CD4-positive, alpha-beta T cell (primary cell): ENCODE measurements at regions not wholly inside any gene's neighbourhood (a gene's known extent, or its start where the extent isn't known, plus 50 kb on each side); places are given as distances from the start of the nearest gene placed in this dataset.

Experiments
- ATAC-seq: fragments of 200-7000 bp; cut with Tn5 transposase; one replicate; pipeline ENCODE4 v1.10.0; 2022; ENCODE audit warnings: mild to moderate bottlenecking; ENCODE audit not compliant: poor library complexity
- CTCF ChIA-PET: fragments of 350-600 bp; sonication (Branson Sonifier 250); formaldehyde crosslinking; loops from one replicate; lab custom pipeline; 2021; ENCODE audit warnings: antibody characterized with exemption, inconsistent platforms; lab: Charles Lee
- POLR2A ChIA-PET: fragments of 350-600 bp; sonication (Branson Sonifier 250); formaldehyde crosslinking; loops from one replicate; lab custom pipeline; 2021; ENCODE audit warnings: antibody characterized with exemption, inconsistent platforms; lab: Charles Lee
- DNase-seq, 14 experiments: peaks; one replicate each; pipeline ENCODE4 v3.0.0-alpha.2; 2013 to 2020; ENCODE audit warnings: mixed read lengths in 2 of 14
- H3K27ac ChIP-seq, 2 donors: one replicate each; pipeline versions ENCODE4 v1.5.1 to v1.7.0; 2013; ENCODE audit warnings: low read length in 2 of 2, low read depth in 1 of 2, mild to moderate bottlenecking in 1 of 2
- H3K27me3 ChIP-seq, 2 experiments: 1 replicate in 1 of 2; 2 replicates in 1 of 2; pipeline versions ENCODE4 v1.6.1 to v1.7.0; 2013; ENCODE audit warnings: low read length in 2 of 2, control low read depth in 1 of 2, mild to moderate bottlenecking in 1 of 2, moderate library complexity in 1 of 2; ENCODE audit not compliant: insufficient read depth in 2 of 2, control insufficient read depth in 1 of 2
- H3K36me3 ChIP-seq: one replicate; pipeline ENCODE4 v1.6.1; 2013; ENCODE audit warnings: low read length, control low read depth; ENCODE audit not compliant: insufficient read depth
- H3K4me1 ChIP-seq: one replicate; pipeline ENCODE4 v1.6.1; 2013; ENCODE audit warnings: low read length, control low read depth; ENCODE audit not compliant: insufficient read depth
- H3K4me3 ChIP-seq: one replicate; pipeline ENCODE4 v1.5.1; 2013; ENCODE audit warnings: mild to moderate bottlenecking, low read length, moderate library complexity
- H3K9me3 ChIP-seq, 2 experiments: 1 replicate in 1 of 2; 2 replicates in 1 of 2; pipeline versions ENCODE4 v1.6.1 to v1.7.0; 2013; ENCODE audit warnings: low read length in 2 of 2, mild to moderate bottlenecking in 2 of 2, control low read depth in 1 of 2, moderate library complexity in 1 of 2; ENCODE audit not compliant: control insufficient read depth in 1 of 2, insufficient read depth in 1 of 2
- H3K27ac Mint-ChIP-seq: one replicate; pipeline ENCODE4 v1.8.0; 2020; ENCODE audit warnings: mixed read lengths
- H3K27me3 Mint-ChIP-seq: one replicate; pipeline ENCODE4 v1.8.0; 2021; ENCODE audit warnings: mixed read lengths
- H3K36me3 Mint-ChIP-seq: one replicate; pipeline ENCODE4 v1.8.0; 2021; ENCODE audit warnings: low read depth, mixed read lengths
- H3K4me1 Mint-ChIP-seq: one replicate; pipeline ENCODE4 v1.8.0; 2021; ENCODE audit warnings: low read depth, mixed read lengths
- H3K4me3 Mint-ChIP-seq: one replicate; pipeline ENCODE4 v1.8.0; 2020; ENCODE audit warnings: mild to moderate bottlenecking, mixed read lengths
- H3K9me3 Mint-ChIP-seq: one replicate; pipeline ENCODE4 v1.8.0; 2020; ENCODE audit warnings: mixed read lengths
- CTCF ChIP-seq: fragments of 200-600 bp; IDR thresholded peaks from one replicate; pipeline ENCODE4 v1.8.0; 2022; ENCODE audit warnings: antibody characterized with exemption, mild to moderate bottlenecking
- intact Hi-C, 2 experiments: fragments of 100-400 bp; cut with DNase I in 1 of 2; cut with micrococcal nuclease in 1 of 2; formaldehyde crosslinking; loops; one replicate each; pipeline versions ENCODE4 v1.15.1 to v1.9.0; 2023 to 2025; cut with DNase I, micrococcal nuclease

GRCh38 chr6:166851911-166852310 lies 104.4 kb downstream of the RNASET2 start:
- H3K4me3 ChIP-seq: no peak overlapping the region
- Mint-ChIP-seq H3K4me3 (no peak overlapping the region), H3K27ac (no peak overlapping the region), H3K9me3 (peaks cover 2% of the 10 kb centered on the region), H3K4me1 (no peaks in the 10 kb centered on the region), H3K36me3 (no peaks in the 10 kb centered on the region), H3K27me3 (no peaks in the 10 kb centered on the region)
- DNase-seq: no peak
- no peaks in the 10 kb centered on the region for H3K4me1 ChIP-seq
- H3K9me3 ChIP-seq: no peaks in the 10 kb centered on the region
- ChIA-PET CTCF (no interaction called here), POLR2A (no interaction called here)
- H3K27ac ChIP-seq: no peak overlapping the region
- no peak for ATAC-seq
- no peaks in the 10 kb centered on the region for H3K36me3 ChIP-seq
- intact Hi-C loops: no loop called here
- no peaks in the 10 kb centered on the region for H3K27me3 ChIP-seq
- no peak for TF ChIP-seq CTCF

- H3K9me3 Mint-ChIP-seq: peaks cover 2% of the 10 kb centered on the region
- TF ChIP-seq CTCF: no peak
- no peaks in the 10 kb centered on the region for H3K4me1 ChIP-seq
- CTCF ChIA-PET: no interaction called here
- no peak for DNase-seq
- no peak overlapping the region for H3K4me3 Mint-ChIP-seq
- peaks cover under 1% of the 10 kb centered on the region for H3K36me3 Mint-ChIP-seq
- no peaks in the 10 kb centered on the region for H3K36me3 ChIP-seq
- no peak overlapping the region for H3K4me3 ChIP-seq
- H3K27me3 ChIP-seq: no peaks in the 10 kb centered on the region
- no peak overlapping the region for H3K27ac Mint-ChIP-seq
- no peak for ATAC-seq
- intact Hi-C loops: no loop called here
- H3K9me3 ChIP-seq: no peaks in the 10 kb centered on the region
- H3K27ac ChIP-seq: no peak overlapping the region
- H3K27me3 Mint-ChIP-seq: no peaks in the 10 kb centered on the region
- POLR2A ChIA-PET: no interaction called here
- H3K4me1 Mint-ChIP-seq: no peaks in the 10 kb centered on the region
Measured at GRCh38 chr6:166851426-166851825, 104.9 kb downstream of the RNASET2 start.

- ChIA-PET CTCF (no interaction called here), POLR2A (no interaction called here)
- H3K9me3 ChIP-seq: no peaks in the 10 kb centered on the region
- H3K36me3 Mint-ChIP-seq: peaks cover 8% of the 10 kb centered on the region
- H3K27ac Mint-ChIP-seq: no peak overlapping the region
- H3K27ac ChIP-seq: no peak overlapping the region
- no peak for TF ChIP-seq CTCF
- H3K4me1 Mint-ChIP-seq: no peaks in the 10 kb centered on the region
- H3K4me3 Mint-ChIP-seq: no peak overlapping the region
- DNase-seq (no peak), ATAC-seq (no peak)
- H3K4me3 ChIP-seq: no peak overlapping the region
- intact Hi-C loops: no loop called here
- H3K4me1 ChIP-seq: no peaks in the 10 kb centered on the region
- no peaks in the 10 kb centered on the region for H3K36me3 ChIP-seq
- H3K9me3 Mint-ChIP-seq: peaks cover 2% of the 10 kb centered on the region
- H3K27me3 ChIP-seq: no peaks in the 10 kb centered on the region
- no peaks in the 10 kb centered on the region for H3K27me3 Mint-ChIP-seq
Measured at GRCh38 chr6:166850677-166851076, 105.7 kb downstream of the RNASET2 start.
